K562 (cell line): ENCODE measurements at regions not wholly inside any gene's neighbourhood (a gene's known extent, or its start where the extent isn't known, plus 50 kb on each side); places are given as distances from the start of the nearest gene placed in this dataset.

Experiments
- ATF2 ChIP-seq: sonication (generic); formaldehyde crosslinking; IDR thresholded peaks from 2 replicates; pipeline ENCODE4 v1.8.1; 2022; ENCODE audit warnings: missing genetic modification reagents
- CTCF ChIP-seq, 3 experiments: IDR thresholded peaks in 2 of 3; conservative IDR thresholded peaks in 1 of 3; 2 replicates each; pipeline ENCODE4 v1.5.1; 2011 to 2012; ENCODE audit warnings: low read length in 3 of 3, mild to moderate bottlenecking in 3 of 3, control low read depth in 2 of 3, improper control_type of control experiment in 1 of 3, inconsistent platforms in 1 of 3, low read depth in 1 of 3, mixed read lengths in 1 of 3, moderate library complexity in 1 of 3; ENCODE audit not compliant: insufficient read depth in 2 of 3
- HNRNPL ChIP-seq: fragments of 200-400 bp; formaldehyde crosslinking; IDR thresholded peaks from 2 replicates; pipeline ENCODE4 v1.6.1; 2017; ENCODE audit warnings: low read depth, mild to moderate bottlenecking, low read length
- MXI1 ChIP-seq: IDR thresholded peaks from 2 replicates; pipeline ENCODE4 v1.6.1; 2011; ENCODE audit warnings: low read depth, mild to moderate bottlenecking, improper control_type of control experiment, low read length
- NFATC3 ChIP-seq: fragments of 450-650 bp; IDR thresholded peaks from 2 replicates; pipeline ENCODE4 v1.6.1; 2017; ENCODE audit warnings: mild to moderate bottlenecking
- POLR2AphosphoS5 ChIP-seq: IDR thresholded peaks from 2 replicates; pipeline ENCODE4 v1.6.1; 2011; ENCODE audit warnings: mild to moderate bottlenecking, low read depth, low read length, moderate library complexity; ENCODE audit not compliant: control insufficient read depth, insufficient read depth
- RAD21 ChIP-seq, 2 experiments: fragments of 250-450 bp in 1 of 2; fragments of 450-650 bp in 1 of 2; sonication (Bioruptor Pico) in 1 of 2; formaldehyde crosslinking in 1 of 2; IDR thresholded peaks in 1 of 2; conservative IDR thresholded peaks in 1 of 2; 2 replicates each; pipeline versions ENCODE4 v1.4.0 to v1.8.0; 2020 to 2022; ENCODE audit warnings: mild to moderate bottlenecking in 2 of 2, moderate library complexity in 1 of 2
- SIN3A ChIP-seq, 2 experiments: fragments of 150-350 bp in 1 of 2; IDR thresholded peaks; 2 replicates each; pipeline ENCODE4 v1.6.1; 2011 to 2016; ENCODE audit warnings: borderline replicate concordance in 2 of 2, low read depth in 2 of 2, low read length in 2 of 2, mild to moderate bottlenecking in 2 of 2, moderate library complexity in 2 of 2; ENCODE audit not compliant: control insufficient read depth in 1 of 2
- SMARCB1 ChIP-seq: IDR thresholded peaks from 2 replicates; pipeline ENCODE4 v1.6.1; 2011; ENCODE audit warnings: improper control_type of control experiment, low read depth; ENCODE audit not compliant: insufficient read length
- SMC3 ChIP-seq: conservative IDR thresholded peaks from 2 replicates; pipeline ENCODE4 v1.6.1; 2011; ENCODE audit warnings: low read depth, low read length, improper control_type of control experiment; ENCODE audit not compliant: insufficient read depth
- TARDBP ChIP-seq: fragments of 450-650 bp; IDR thresholded peaks from 2 replicates; pipeline ENCODE4 v1.6.1; 2016
- ZNF197 ChIP-seq: fragments of 200-800 bp; sonication (Bioruptor generic); IDR thresholded peaks from 2 replicates; pipeline ENCODE4 v1.6.1; 2016; ENCODE audit warnings: low read depth, missing genetic modification characterization, missing compliant biosample characterization
- ZNF431 ChIP-seq: sonication (generic); formaldehyde crosslinking; IDR thresholded peaks from 2 replicates; pipeline ENCODE4 v1.8.0; 2022; ENCODE audit warnings: mild to moderate bottlenecking, missing genetic modification reagents

DNA sequence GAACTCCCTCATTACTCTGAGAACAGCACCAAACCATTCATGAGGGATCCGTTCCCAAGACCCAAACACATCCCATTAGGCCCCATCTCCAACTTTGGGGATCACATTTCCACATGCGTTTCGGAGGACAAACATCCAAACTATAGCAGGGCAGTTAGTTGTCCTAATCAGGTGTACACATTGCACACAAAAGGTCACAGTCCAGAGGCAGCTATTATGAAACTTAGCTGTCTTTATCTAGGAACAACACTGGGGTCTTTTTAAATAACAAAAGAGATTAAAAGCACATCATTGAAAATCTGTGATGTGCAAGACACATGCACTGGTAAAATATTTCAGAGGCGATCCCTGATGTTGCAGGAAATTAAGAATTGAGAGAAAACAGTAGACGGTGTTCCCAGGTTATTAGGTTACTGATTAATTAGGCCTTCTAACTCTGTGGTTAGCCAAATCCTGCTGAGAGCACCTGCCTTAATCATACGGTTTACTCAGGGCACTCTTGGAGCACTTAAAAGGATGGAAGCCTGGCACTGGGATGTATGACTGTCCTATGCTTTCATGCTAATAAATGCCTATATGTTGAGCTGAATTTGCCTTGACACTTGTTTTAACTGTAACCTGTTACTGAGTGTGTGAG lies 1574.5 kb upstream of the WWC1 start:
- TF ChIP-seq SMARCB1 (no peak), RAD21 (CRISPR knock-in tag; conservative IDR thresholded peaks at IDR 0.05 in 1 of 2, IDR thresholded peaks at IDR 0.05 in 1 of 2) (no peak), SIN3A (IDR thresholded peaks at IDR 0.05; ENCODE audit: borderline replicate concordance in 2 of 2, control insufficient read depth in 1 of 2, low read depth in 2 of 2, low read length in 2 of 2) (no peak), TARDBP (no peak), CTCF (IDR thresholded peaks at IDR 0.05 in 2 of 3, conservative IDR thresholded peaks at IDR 0.05 in 1 of 3; ENCODE audit: insufficient read depth in 2 of 3, low read depth in 1 of 3, low read length in 3 of 3) (no peak), ATF2 (CRISPR knock-in tag) (no peak), POLR2AphosphoS5 (no peak), ZNF197 (CRISPR knock-in tag) (no peak), MXI1 (no peak), SMC3 (no peak), ZNF431 (CRISPR knock-in tag) (no peak), NFATC3 (no peak), HNRNPL (no peak)
